ENCODE measurements at regions not wholly inside any gene's neighbourhood (a gene's known extent, or its start where the extent isn't known, plus 50 kb on each side); places are given as distances from the start of the nearest gene placed in this dataset.

DNA sequence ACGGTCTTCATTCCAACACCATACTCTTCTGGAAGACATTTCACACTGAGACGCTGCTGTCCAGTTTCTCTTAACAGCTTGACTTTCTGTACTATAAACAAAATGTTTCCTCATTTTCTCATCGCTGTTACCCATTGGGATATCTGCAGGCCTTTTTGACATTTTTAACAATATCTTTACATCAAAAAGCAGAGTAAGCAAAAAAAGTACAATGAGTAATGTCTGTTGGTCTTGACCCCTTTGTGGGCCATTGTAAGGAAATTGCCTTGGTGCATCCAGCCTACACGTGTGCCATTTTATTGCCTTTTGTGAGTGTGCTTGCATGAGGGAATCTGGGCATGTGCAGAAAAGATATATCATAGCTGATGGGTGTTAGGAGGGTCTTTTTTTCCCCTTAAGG is 129.1 kb upstream of the MANEA start:
- CTCF ChIA-PET, result no interaction called here
- POLR2A ChIA-PET, result no interaction called here
- DNase-seq (ENCODE audit: low read depth), result no peak
- Histone ChIP-seq H3K4me3 (ENCODE audit: low read depth, low read length) (no peak overlapping the region), H3K36me3 (ENCODE audit: control insufficient read depth, insufficient read depth, low read length) (no peaks in the 10 kb centered on the region), H3K27me3 (ENCODE audit: control insufficient read depth, insufficient read depth, low read length) (no peaks in the 10 kb centered on the region)
- TF ChIP-seq, protein P1, sequence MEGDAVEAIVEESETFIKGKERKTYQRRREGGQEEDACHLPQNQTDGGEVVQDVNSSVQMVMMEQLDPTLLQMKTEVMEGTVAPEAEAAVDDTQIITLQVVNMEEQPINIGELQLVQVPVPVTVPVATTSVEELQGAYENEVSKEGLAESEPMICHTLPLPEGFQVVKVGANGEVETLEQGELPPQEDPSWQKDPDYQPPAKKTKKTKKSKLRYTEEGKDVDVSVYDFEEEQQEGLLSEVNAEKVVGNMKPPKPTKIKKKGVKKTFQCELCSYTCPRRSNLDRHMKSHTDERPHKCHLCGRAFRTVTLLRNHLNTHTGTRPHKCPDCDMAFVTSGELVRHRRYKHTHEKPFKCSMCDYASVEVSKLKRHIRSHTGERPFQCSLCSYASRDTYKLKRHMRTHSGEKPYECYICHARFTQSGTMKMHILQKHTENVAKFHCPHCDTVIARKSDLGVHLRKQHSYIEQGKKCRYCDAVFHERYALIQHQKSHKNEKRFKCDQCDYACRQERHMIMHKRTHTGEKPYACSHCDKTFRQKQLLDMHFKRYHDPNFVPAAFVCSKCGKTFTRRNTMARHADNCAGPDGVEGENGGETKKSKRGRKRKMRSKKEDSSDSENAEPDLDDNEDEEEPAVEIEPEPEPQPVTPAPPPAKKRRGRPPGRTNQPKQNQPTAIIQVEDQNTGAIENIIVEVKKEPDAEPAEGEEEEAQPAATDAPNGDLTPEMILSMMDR (IDR thresholded peaks at IDR 0.05; ENCODE audit: insufficient read depth, low read depth, low read length), result no peak

DNA sequence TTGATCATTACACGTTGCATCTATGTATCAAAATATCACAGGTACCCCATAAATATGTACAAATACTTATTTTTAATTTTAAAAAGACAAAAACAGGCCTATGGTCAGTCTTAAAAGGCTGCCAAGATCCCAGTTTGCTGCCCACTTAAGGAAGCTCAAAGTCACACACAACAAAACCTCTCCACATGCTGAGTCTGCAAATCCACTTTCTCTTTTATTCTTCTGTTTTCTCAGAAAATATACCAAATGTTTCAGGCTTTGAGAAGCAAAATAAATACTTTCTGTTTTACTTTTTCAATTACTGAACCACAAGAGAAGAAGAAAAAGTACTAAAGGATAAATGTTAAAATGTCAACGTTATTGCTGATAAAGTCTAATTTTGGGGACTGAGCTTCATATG is 107.8 kb upstream of the MANEA start:
- TF ChIP-seq, protein P1 (IDR thresholded peaks at IDR 0.05; ENCODE audit: insufficient read depth, low read depth, low read length), result no peak
- DNase-seq (ENCODE audit: low read depth), result no peak
- Histone ChIP-seq H3K4me3 (ENCODE audit: low read depth, low read length) (no peak overlapping the region), H3K36me3 (ENCODE audit: control insufficient read depth, insufficient read depth, low read length) (no peaks in the 10 kb centered on the region), H3K27me3 (ENCODE audit: control insufficient read depth, insufficient read depth, low read length) (no peaks in the 10 kb centered on the region)
- POLR2A ChIA-PET, result no interaction called here
- CTCF ChIA-PET, result no interaction called here

DNA sequence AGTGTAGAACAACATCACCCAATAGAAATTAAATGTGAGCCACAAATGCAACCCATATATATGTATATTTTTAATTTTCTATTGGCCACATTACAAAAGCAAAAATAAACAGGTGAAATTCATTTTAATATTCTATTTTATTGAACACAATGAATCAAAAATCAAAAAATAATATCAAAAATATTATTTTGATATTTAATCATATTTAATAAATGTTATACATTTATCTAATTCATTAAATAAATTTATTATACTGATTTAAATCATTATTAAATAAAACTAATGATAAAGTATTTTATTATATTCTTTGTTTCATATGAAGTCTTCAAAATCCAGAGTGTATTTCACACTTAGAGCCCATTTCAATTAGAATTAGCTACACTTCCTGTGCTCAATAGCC is 98.4 kb upstream of the MANEA start:
- DNase-seq (ENCODE audit: low read depth), result no peak

GRCh38 chr6:95487817-95488216 is 89.5 kb upstream of the MANEA start:
- H3K27me3 ChIP-seq (ENCODE audit: control insufficient read depth, insufficient read depth, low read length), result no peaks in the 10 kb centered on the region
- no peak for DNase-seq (ENCODE audit: low read depth)
- H3K36me3 ChIP-seq (ENCODE audit: control insufficient read depth, insufficient read depth, low read length), result no peaks in the 10 kb centered on the region
- no peak overlapping the region for H3K4me3 ChIP-seq (ENCODE audit: low read depth, low read length)
- ChIA-PET CTCF (no interaction called here), POLR2A (no interaction called here)
- TF ChIP-seq, protein P1 (IDR thresholded peaks at IDR 0.05; ENCODE audit: insufficient read depth, low read depth, low read length), result no peak

More for the DNA sequence above, 98.4 kb upstream of the MANEA start:
- H3K36me3 ChIP-seq (ENCODE audit: control insufficient read depth, insufficient read depth, low read length), result no peaks in the 10 kb centered on the region
- ChIA-PET CTCF (no interaction called here), POLR2A (no interaction called here)
- TF ChIP-seq, protein P1 (IDR thresholded peaks at IDR 0.05; ENCODE audit: insufficient read depth, low read depth, low read length), result no peak
- no peak overlapping the region for H3K4me3 ChIP-seq (ENCODE audit: low read depth, low read length)
- no peaks in the 10 kb centered on the region for H3K27me3 ChIP-seq (ENCODE audit: control insufficient read depth, insufficient read depth, low read length)

GRCh38 chr6:95489185-95489863 is 88.0 kb upstream of the MANEA start:
- POLR2A ChIA-PET, result no interaction called here
- no peak overlapping the region for H3K4me3 ChIP-seq (ENCODE audit: low read depth, low read length)
- no peaks in the 10 kb centered on the region for H3K36me3 ChIP-seq (ENCODE audit: control insufficient read depth, insufficient read depth, low read length)
- CTCF ChIA-PET, result no interaction called here
- TF ChIP-seq, protein P1 (IDR thresholded peaks at IDR 0.05; ENCODE audit: insufficient read depth, low read depth, low read length), result no peak
- H3K27me3 ChIP-seq (ENCODE audit: control insufficient read depth, insufficient read depth, low read length), result no peaks in the 10 kb centered on the region
- no peak for DNase-seq (ENCODE audit: low read depth)

All from BJ (cell line).